ENCODE measurements at regions not wholly inside any gene's neighbourhood (a gene's known extent, or its start where the extent isn't known, plus 50 kb on each side); places are given as distances from the start of the nearest gene placed in this dataset.

DNA sequence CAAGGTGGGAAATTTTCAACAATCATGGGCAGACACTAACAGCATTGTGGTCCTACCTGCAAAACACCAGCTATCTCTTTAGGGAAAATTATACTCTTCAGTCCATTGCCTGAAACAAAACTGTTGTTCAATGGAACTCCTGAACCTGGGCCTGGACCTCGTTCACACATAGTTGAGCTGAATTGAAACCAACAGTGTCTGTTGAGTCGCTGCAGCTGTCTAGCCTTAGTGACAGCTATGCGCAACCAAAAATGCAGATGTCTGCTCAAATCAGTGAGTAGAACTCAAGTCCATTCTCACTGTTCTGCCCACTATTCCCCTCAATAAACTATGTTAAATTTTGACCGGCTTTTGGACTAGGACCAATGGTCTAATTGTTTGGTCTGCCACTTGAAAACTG lies 286.2 kb downstream of the TFAP2A start:
- TF ChIP-seq, protein P1, sequence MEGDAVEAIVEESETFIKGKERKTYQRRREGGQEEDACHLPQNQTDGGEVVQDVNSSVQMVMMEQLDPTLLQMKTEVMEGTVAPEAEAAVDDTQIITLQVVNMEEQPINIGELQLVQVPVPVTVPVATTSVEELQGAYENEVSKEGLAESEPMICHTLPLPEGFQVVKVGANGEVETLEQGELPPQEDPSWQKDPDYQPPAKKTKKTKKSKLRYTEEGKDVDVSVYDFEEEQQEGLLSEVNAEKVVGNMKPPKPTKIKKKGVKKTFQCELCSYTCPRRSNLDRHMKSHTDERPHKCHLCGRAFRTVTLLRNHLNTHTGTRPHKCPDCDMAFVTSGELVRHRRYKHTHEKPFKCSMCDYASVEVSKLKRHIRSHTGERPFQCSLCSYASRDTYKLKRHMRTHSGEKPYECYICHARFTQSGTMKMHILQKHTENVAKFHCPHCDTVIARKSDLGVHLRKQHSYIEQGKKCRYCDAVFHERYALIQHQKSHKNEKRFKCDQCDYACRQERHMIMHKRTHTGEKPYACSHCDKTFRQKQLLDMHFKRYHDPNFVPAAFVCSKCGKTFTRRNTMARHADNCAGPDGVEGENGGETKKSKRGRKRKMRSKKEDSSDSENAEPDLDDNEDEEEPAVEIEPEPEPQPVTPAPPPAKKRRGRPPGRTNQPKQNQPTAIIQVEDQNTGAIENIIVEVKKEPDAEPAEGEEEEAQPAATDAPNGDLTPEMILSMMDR (IDR thresholded peaks at IDR 0.05) = no peak
- TF ChIP-seq POLR2A (IDR thresholded peaks at IDR 0.05) = no peak

Measured in uterus (tissue), 2 donors.